GM19324 (cell line): ENCODE measurements at regions not wholly inside any gene's neighbourhood (a gene's known extent, or its start where the extent isn't known, plus 50 kb on each side); places are given as distances from the start of the nearest gene placed in this dataset.
A peak's percentile ranks its signal among the peaks of the same experiment; 100 is the strongest.

Experiments
- ATAC-seq: cut with Tn5 transposase; IDR thresholded peaks from one replicate; pipeline ENCODE4 v1.9.1; 2021; ENCODE audit warnings: mild to moderate bottlenecking, moderate library complexity; ENCODE audit not compliant: unreplicated experiment, low FRiP score

GRCh38 chr1:63108206-63108605 is 214.2 kb upstream of the FOXD3 start:
- ATAC-seq = no peak

GRCh38 chr1:63112155-63112900 is 210.0 kb upstream of the FOXD3 start:
- no peak for ATAC-seq

- ATAC-seq = no peak
Observed at GRCh38 chr1:63115527-63115926, 206.8 kb upstream of the FOXD3 start.

GRCh38 chr1:63116016-63116415 is 206.4 kb upstream of the FOXD3 start:
- no peak for ATAC-seq

GRCh38 chr1:63119575-63120155 is 202.7 kb upstream of the FOXD3 start:
- no peak for ATAC-seq

- no peak for ATAC-seq
Observed at GRCh38 chr1:63122079-63122478, 200.3 kb upstream of the FOXD3 start.

- peak; percentile 68 for ATAC-seq
Observed at GRCh38 chr1:63124666-63125191, 197.6 kb upstream of the FOXD3 start.

GRCh38 chr1:63126104-63126503 is 196.3 kb upstream of the FOXD3 start:
- ATAC-seq = no peak

GRCh38 chr1:63127376-63127775 is 195.0 kb upstream of the FOXD3 start:
- ATAC-seq = no peak

- no peak for ATAC-seq
Observed at GRCh38 chr1:63128556-63128955, 193.8 kb upstream of the FOXD3 start.

- no peak for ATAC-seq
Observed at GRCh38 chr1:63129184-63129583, 193.2 kb upstream of the FOXD3 start.

- no peak for ATAC-seq
Observed at GRCh38 chr1:63129855-63130254, 192.5 kb upstream of the FOXD3 start.

- ATAC-seq = no peak
Observed at GRCh38 chr1:63134501-63135173, 187.7 kb upstream of the FOXD3 start.

GRCh38 chr1:63135174-63135512 is 187.2 kb upstream of the FOXD3 start:
- no peak for ATAC-seq

- no peak for ATAC-seq
Observed at GRCh38 chr1:63135801-63136200, 186.6 kb upstream of the FOXD3 start.

- no peak for ATAC-seq
Observed at GRCh38 chr1:63142001-63142400, 180.4 kb upstream of the FOXD3 start.

GRCh38 chr1:63143482-63143881 is 178.9 kb upstream of the FOXD3 start:
- ATAC-seq = no peak

- no peak for ATAC-seq
Observed at GRCh38 chr1:63147783-63148182, 174.6 kb upstream of the FOXD3 start.

- peak; percentile 49 for ATAC-seq
Observed at GRCh38 chr1:63148825-63149645, 173.3 kb upstream of the FOXD3 start.

GRCh38 chr1:63152572-63152971 is 169.8 kb upstream of the FOXD3 start:
- no peak for ATAC-seq

GRCh38 chr1:63155437-63155836 is 166.9 kb upstream of the FOXD3 start:
- no peak for ATAC-seq
